OCI-LY3 (cell line): ENCODE measurements at regions not wholly inside any gene's neighbourhood (a gene's known extent, or its start where the extent isn't known, plus 50 kb on each side); places are given as distances from the start of the nearest gene placed in this dataset.
"Not testable (repeated sequence)": the region's sequence is repeated elsewhere in the genome, so short reads cannot be mapped to it uniquely, and the experiment has no call there.

Experiments used
- H2AFZ ChIP-seq: fragments of 200-600, 300-600 bp; shearing (Covaris generic); 2 replicates; pipeline ENCODE4 v1.6.0; 2014; ENCODE audit warnings: antibody characterized with exemption, low read depth, low read length
- H3K27ac ChIP-seq: fragments of 200-600, 300-600 bp; sonication (generic); 2 replicates; pipeline ENCODE4 v1.5.1; 2014; ENCODE audit warnings: mild to moderate bottlenecking, low read length, moderate library complexity, mixed read lengths
- H3K27me3 ChIP-seq: fragments of 200-600, 300-600 bp; sonication (generic); 2 replicates; pipeline ENCODE4 v1.6.1; 2014; ENCODE audit warnings: low read depth, low read length, mixed read lengths
- H3K36me3 ChIP-seq: fragments of 200-600, 300-600 bp; sonication (generic); replicated peaks from 2 replicates; pipeline ENCODE3; 2014; ENCODE audit warnings: low read depth, low read length, mixed read lengths
- H3K4me1 ChIP-seq: fragments of 300-600, 200-600 bp; sonication (generic); 2 replicates; pipeline ENCODE4 v1.6.1; 2014; ENCODE audit warnings: low read length, mixed read lengths
- H3K4me2 ChIP-seq: fragments of 200-600, 300-600 bp; sonication (generic); 2 replicates; pipeline ENCODE4 v1.6.1; 2014; ENCODE audit warnings: low read length, mixed read lengths
- H3K4me3 ChIP-seq: fragments of 300-600, 200-600 bp; sonication (generic); 2 replicates; pipeline ENCODE4 v1.5.1; 2014; ENCODE audit warnings: antibody characterized with exemption, mild to moderate bottlenecking, low read length, moderate library complexity
- H3K79me2 ChIP-seq: fragments of 300-600, 200-600 bp; shearing (Covaris generic); 2 replicates; pipeline ENCODE4 v1.6.1; 2014; ENCODE audit warnings: mild to moderate bottlenecking, low read length, mixed read lengths
- H3K9ac ChIP-seq: fragments of 300-600, 200-600 bp; shearing (Covaris generic); 2 replicates; pipeline ENCODE4 v1.6.0; 2014; ENCODE audit warnings: mild to moderate bottlenecking, low read length, moderate library complexity
- H3K9me3 ChIP-seq: fragments of 200-600, 300-600 bp; shearing (Covaris generic); 2 replicates; pipeline ENCODE4 v1.6.1; 2014; ENCODE audit warnings: low read length, mixed read lengths; ENCODE audit not compliant: insufficient read depth
- H4K20me1 ChIP-seq: fragments of 200-600, 300-600 bp; sonication (generic); 2 replicates; pipeline ENCODE4 v1.6.1; 2016; ENCODE audit warnings: low read length, mixed read lengths; ENCODE audit not compliant: insufficient read depth
- CTCF ChIP-seq: fragments of 200-600, 300-600 bp; sonication (generic); IDR thresholded peaks from 2 replicates; pipeline ENCODE4 v1.5.1; 2014; ENCODE audit warnings: antibody characterized with exemption, low read length, low read depth
- EZH2phosphoT487 ChIP-seq: fragments of 200-600 bp; shearing (Covaris generic); IDR thresholded peaks from 2 replicates; pipeline ENCODE4 v1.6.1; 2018; ENCODE audit warnings: antibody characterized with exemption, mixed run types, low read depth

- no peak overlapping the region for H3K27ac ChIP-seq
- H2AFZ ChIP-seq, result no peak overlapping the region
- H4K20me1 ChIP-seq, result no peaks in the 10 kb centered on the region
- no peak overlapping the region for H3K4me3 ChIP-seq
- H3K4me1 ChIP-seq, result peaks cover 9% of the 10 kb centered on the region
- H3K9ac ChIP-seq, result no peak overlapping the region
- no peaks in the 10 kb centered on the region for H3K27me3 ChIP-seq
- TF ChIP-seq EZH2phosphoT487, result no peak
- no peak for TF ChIP-seq CTCF
- H3K36me3 ChIP-seq, result peaks cover 63% of the 10 kb centered on the region
- H3K79me2 ChIP-seq, result 0 out of 2 replicates have a peak, but pooled peaks cover 2% of the 10 kb centered on the region
- H3K4me2 ChIP-seq, result no peak overlapping the region
- no peaks in the 10 kb centered on the region for H3K9me3 ChIP-seq
Observed at GRCh38 chr2:159872353-159872752, 74.3 kb upstream of the CD302 start.

GRCh38 chr2:159868598-159869159 is 70.7 kb upstream of the CD302 start:
- H3K9me3 ChIP-seq, H4K20me1 ChIP-seq, H2AFZ ChIP-seq, H3K27ac ChIP-seq, H3K79me2 ChIP-seq, H3K9ac ChIP-seq, H3K4me2 ChIP-seq, H3K27me3 ChIP-seq, H3K4me3 ChIP-seq, H3K4me1 ChIP-seq: not testable (repeated sequence)
- H3K36me3 ChIP-seq, result peaks cover 72% of the 10 kb centered on the region

GRCh38 chr2:159867567-159868361 is 69.8 kb upstream of the CD302 start:
- Histone ChIP-seq H3K4me2 (no peak overlapping the region), H3K27ac (no peak overlapping the region), H3K79me2 (no peaks in the 10 kb centered on the region), H4K20me1 (no peaks in the 10 kb centered on the region), H3K27me3 (no peaks in the 10 kb centered on the region), H3K36me3 (peaks cover 75% of the 10 kb centered on the region), H3K9me3 (no peaks in the 10 kb centered on the region), H3K4me1 (no peaks in the 10 kb centered on the region), H2AFZ (no peak overlapping the region), H3K4me3 (no peak overlapping the region), H3K9ac (no peak overlapping the region)
- TF ChIP-seq CTCF (no peak), EZH2phosphoT487 (no peak)

- H3K27ac ChIP-seq, result no peak overlapping the region
- no peak overlapping the region for H3K4me3 ChIP-seq
- H2AFZ ChIP-seq, result no peak overlapping the region
- H3K4me1 ChIP-seq, result no peaks in the 10 kb centered on the region
- H4K20me1 ChIP-seq, result no peaks in the 10 kb centered on the region
- no peaks in the 10 kb centered on the region for H3K9me3 ChIP-seq
- H3K27me3 ChIP-seq, result no peaks in the 10 kb centered on the region
- TF ChIP-seq CTCF (no peak), EZH2phosphoT487 (no peak)
- no peaks in the 10 kb centered on the region for H3K79me2 ChIP-seq
- H3K9ac ChIP-seq, result no peak overlapping the region
- H3K4me2 ChIP-seq, result no peak overlapping the region
- peaks cover 68% of the 10 kb centered on the region for H3K36me3 ChIP-seq
Observed at GRCh38 chr2:159863526-159864160, 65.6 kb upstream of the CD302 start.
